ENCODE measurements at regions not wholly inside any gene's neighbourhood (a gene's known extent, or its start where the extent isn't known, plus 50 kb on each side); places are given as distances from the start of the nearest gene placed in this dataset.

DNA sequence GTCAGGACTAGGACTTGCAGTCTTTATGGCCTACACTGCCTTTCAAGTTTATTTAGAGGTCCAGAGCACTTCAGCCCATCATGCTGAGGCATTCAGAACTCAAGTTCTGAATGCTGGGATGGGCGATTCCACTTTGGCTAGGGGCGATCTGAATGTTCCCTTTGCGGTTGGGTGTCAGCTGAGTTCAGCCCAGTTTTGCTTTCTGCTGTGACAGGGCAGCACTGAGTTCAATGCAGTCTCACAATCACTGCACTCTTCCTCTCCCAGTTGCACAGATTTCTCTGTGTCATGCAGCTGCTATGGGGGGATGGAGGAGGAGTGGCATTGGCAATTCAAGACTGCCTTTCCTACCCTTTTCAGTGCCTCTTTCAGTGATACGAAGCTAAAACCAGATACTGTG, 1232.0 kb upstream of the FAM98A start:
- TF ChIP-seq, protein P1, sequence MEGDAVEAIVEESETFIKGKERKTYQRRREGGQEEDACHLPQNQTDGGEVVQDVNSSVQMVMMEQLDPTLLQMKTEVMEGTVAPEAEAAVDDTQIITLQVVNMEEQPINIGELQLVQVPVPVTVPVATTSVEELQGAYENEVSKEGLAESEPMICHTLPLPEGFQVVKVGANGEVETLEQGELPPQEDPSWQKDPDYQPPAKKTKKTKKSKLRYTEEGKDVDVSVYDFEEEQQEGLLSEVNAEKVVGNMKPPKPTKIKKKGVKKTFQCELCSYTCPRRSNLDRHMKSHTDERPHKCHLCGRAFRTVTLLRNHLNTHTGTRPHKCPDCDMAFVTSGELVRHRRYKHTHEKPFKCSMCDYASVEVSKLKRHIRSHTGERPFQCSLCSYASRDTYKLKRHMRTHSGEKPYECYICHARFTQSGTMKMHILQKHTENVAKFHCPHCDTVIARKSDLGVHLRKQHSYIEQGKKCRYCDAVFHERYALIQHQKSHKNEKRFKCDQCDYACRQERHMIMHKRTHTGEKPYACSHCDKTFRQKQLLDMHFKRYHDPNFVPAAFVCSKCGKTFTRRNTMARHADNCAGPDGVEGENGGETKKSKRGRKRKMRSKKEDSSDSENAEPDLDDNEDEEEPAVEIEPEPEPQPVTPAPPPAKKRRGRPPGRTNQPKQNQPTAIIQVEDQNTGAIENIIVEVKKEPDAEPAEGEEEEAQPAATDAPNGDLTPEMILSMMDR (IDR thresholded peaks at IDR 0.05; ENCODE audit: low read length, missing control alignments) = no peak
- DNase-seq (ENCODE audit: low read depth) = no peak
- no peak overlapping the region for H3K4me3 ChIP-seq (replicated peaks; ENCODE audit: low read depth, low read length)

DNA sequence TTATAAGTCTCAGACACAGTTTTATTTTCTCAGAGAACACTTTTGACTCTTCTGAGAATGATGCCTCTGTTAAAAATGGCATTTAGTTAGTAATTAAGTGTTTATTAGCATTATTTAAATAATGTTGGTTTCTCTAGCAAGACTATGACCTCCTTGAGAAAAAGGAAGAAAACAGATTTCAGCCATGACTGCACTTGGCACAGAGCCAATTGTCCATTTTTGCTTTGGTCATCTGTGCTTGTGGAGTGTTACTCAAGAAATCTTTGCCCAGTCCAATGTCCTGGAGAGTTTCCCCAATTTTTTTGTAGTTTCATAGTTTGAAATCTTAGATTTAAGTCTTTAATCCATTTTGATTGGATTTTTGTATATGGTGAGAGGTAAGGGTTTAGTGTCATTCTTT, 1229.4 kb upstream of the FAM98A start:
- TF ChIP-seq, protein P1 (IDR thresholded peaks at IDR 0.05; ENCODE audit: low read length, missing control alignments) = no peak
- no peak overlapping the region for H3K4me3 ChIP-seq (replicated peaks; ENCODE audit: low read depth, low read length)
- DNase-seq (ENCODE audit: low read depth) = no peak

DNA sequence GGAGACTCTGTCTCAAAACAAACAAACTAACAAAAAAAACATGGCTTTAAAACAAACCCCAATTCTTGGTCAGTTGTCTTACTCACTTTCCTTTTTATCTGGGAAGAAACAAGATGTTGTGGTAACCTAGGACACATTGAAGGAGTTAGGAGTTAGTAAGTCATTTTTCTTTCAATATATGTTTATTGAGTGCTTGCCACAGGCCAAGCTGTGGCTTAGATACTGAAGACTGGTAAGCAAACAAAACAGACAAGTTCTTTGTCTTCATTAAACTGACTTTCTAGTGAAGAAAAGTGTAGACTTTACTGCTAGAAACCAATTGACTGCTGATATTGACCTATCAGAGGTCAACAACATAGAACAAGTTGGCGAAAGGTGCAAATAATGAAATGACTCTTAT, 1228.3 kb upstream of the FAM98A start:
- H3K4me3 ChIP-seq (replicated peaks; ENCODE audit: low read depth, low read length) = no peak overlapping the region
- DNase-seq (ENCODE audit: low read depth) = no peak
- TF ChIP-seq, protein P1 (IDR thresholded peaks at IDR 0.05; ENCODE audit: low read length, missing control alignments) = no peak

DNA sequence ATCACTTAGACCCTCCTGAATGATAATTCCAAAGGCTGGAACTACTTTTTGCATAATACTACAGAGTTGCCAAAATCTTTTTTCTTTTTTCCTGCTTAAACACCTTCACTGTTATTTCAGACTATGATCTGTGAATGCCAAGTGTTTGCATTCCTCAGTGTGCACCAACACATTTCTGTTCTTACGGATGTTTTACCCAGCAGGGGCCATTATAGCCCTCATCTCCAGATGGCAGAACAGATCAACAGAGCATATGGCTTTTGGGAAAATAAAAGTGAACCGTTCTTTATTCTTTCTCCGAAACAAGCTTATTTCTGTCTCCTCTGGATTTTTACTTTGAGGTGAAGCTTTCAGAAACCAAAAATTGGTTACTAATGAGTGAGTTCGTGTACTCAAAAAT, 1226.6 kb upstream of the FAM98A start:
- H3K4me3 ChIP-seq (replicated peaks; ENCODE audit: low read depth, low read length) = no peak overlapping the region
- DNase-seq (ENCODE audit: low read depth) = no peak
- TF ChIP-seq, protein P1 (IDR thresholded peaks at IDR 0.05; ENCODE audit: low read length, missing control alignments) = no peak

DNA sequence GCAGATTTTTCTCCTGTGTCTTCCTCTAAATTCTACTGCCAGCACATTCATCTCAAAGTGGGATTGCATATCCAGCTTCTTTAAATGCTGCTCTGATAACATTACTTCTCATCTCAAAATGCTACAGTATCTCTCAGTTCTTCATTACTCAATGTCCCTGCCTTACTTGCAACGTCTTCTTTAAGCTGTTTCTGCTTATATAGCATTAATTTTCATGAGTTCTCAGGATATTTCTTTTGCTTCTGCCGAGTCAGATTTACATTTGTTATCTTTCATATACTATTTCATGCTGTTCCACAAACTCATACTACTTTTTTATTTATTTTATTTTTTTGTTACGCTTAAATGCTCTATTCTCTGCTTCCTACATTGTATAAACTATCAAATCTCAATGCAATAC, 1223.5 kb upstream of the FAM98A start:
- DNase-seq (ENCODE audit: low read depth) = no peak
- TF ChIP-seq, protein P1 (IDR thresholded peaks at IDR 0.05; ENCODE audit: low read length, missing control alignments) = no peak
- H3K4me3 ChIP-seq (replicated peaks; ENCODE audit: low read depth, low read length) = no peak overlapping the region

DNA sequence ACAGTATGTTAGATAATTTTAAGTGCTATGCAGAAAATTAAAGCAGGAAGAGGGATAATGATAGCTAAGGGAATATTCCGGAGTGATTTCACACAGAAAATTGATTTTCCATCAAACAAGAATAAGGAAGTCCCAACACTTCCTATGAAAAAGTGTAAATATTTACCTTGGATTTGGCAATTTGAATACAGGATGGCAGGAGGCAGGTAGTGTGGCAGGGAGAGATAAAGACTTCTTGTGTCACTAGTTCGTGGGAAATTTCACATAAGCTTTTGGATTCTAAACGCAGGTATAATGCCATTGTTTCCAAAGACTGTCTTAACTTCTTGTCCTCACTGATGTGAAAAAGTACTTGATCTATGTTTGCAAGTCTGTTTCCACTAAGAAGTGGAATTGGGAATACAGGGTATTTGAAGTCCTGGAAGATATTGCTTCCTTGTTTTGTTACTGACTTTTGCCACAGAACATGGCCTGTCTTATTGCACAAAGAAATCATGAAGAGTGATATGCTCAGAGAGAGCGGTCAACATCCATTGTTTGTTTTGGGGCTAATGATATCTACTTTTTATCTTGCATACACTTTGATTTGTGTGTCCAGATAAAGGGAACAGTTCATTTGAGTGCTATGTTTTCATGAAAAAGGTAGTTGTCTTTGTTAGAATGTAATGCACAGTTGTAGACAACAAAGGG, 1216.1 kb upstream of the FAM98A start:
- TF ChIP-seq, protein P1 (IDR thresholded peaks at IDR 0.05; ENCODE audit: low read length, missing control alignments) = no peak
- no peak for DNase-seq (ENCODE audit: low read depth)
- no peak overlapping the region for H3K4me3 ChIP-seq (replicated peaks; ENCODE audit: low read depth, low read length)

DNA sequence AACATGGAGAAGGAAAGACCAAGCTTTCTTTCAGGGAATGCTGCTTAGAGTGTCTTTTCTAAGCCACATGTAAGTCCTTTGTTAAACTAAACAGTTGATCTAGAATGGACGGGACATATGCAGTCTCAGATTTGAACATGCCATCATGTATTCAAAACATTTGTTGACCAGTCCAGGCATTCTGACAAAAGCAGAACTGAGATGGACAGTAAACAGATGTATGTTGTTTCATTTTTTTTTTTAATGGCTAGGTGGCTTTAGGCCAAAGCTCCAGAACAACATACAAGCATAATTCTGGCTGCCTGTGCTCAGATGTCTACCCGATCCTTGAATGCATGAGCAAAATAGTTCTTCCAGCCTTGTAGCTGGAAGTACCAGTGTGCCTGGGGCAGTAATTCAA, 1211.4 kb upstream of the FAM98A start:
- H3K4me3 ChIP-seq (replicated peaks; ENCODE audit: low read depth, low read length) = no peak overlapping the region
- TF ChIP-seq, protein P1 (IDR thresholded peaks at IDR 0.05; ENCODE audit: low read length, missing control alignments) = no peak
- no peak for DNase-seq (ENCODE audit: low read depth)
